Posterior cingulate gyrus (tissue), 11 donors: ENCODE measurements at regions not wholly inside any gene's neighbourhood (a gene's known extent, or its start where the extent isn't known, plus 50 kb on each side); places are given as distances from the start of the nearest gene placed in this dataset.

Experiments
- DNase-seq, 10 donors: peaks; one replicate each; pipeline versions ENCODE4 v3.0.0 to v3.0.0-alpha.2; 2020 to 2021; ENCODE audit warnings: mixed read lengths in 3 of 10
- intact Hi-C: fragments of 100-400 bp; cut with DNase I; formaldehyde crosslinking; loops from one replicate; pipeline ENCODE4 v1.15.1; 2023

GRCh38 chr11:109849946-109850345 is 243.2 kb upstream of the ZC3H12C start:
- DNase-seq: no peak
- intact Hi-C loops: no loop called here

GRCh38 chr11:109851780-109852390 is 241.3 kb upstream of the ZC3H12C start:
- DNase-seq: no peak
- intact Hi-C loops: no loop called here

GRCh38 chr11:109853156-109853776 is 239.9 kb upstream of the ZC3H12C start:
- DNase-seq: no peak
- intact Hi-C loops: no loop called here

- no peak for DNase-seq
- intact Hi-C loops: no loop called here
Observed at GRCh38 chr11:109854731-109855130, 238.5 kb upstream of the ZC3H12C start.

GRCh38 chr11:109856928-109857327 is 236.3 kb upstream of the ZC3H12C start:
- intact Hi-C loops: no loop called here

GRCh38 chr11:109857637-109858036 is 235.6 kb upstream of the ZC3H12C start:
- no peak for DNase-seq
- intact Hi-C loops: no loop called here

More at GRCh38 chr11:109856928-109857327, 236.3 kb upstream of the ZC3H12C start:
- no peak for DNase-seq

GRCh38 chr11:109858152-109858551 is 235.0 kb upstream of the ZC3H12C start:
- no peak for DNase-seq
- intact Hi-C loops: no loop called here

- no peak for DNase-seq
- intact Hi-C loops: no loop called here
Observed at GRCh38 chr11:109859045-109859724, 234.0 kb upstream of the ZC3H12C start.

GRCh38 chr11:109862835-109863234 is 230.4 kb upstream of the ZC3H12C start:
- no peak for DNase-seq
- intact Hi-C loops: loop anchor here (10.0 kb wide), 1 partner anchor 1158 kb away; no protein-coding TSS in a partner anchor

GRCh38 chr11:109864151-109864661 is 229.0 kb upstream of the ZC3H12C start:
- intact Hi-C loops: loop anchor here (10.0 kb wide), 1 partner anchor 1159 kb away; no protein-coding TSS in a partner anchor
- no peak for DNase-seq

- intact Hi-C loops: loop anchor here (10.0 kb wide), 1 partner anchor 1160 kb away; no protein-coding TSS in a partner anchor
- DNase-seq: no peak
Observed at GRCh38 chr11:109864834-109865547, 228.2 kb upstream of the ZC3H12C start.

- intact Hi-C loops: loop anchor here (10.0 kb wide), 1 partner anchor 1161 kb away; no protein-coding TSS in a partner anchor
- DNase-seq: peak in 9 of 10 donors; percentile 11 to 92 (median 56)
Observed at GRCh38 chr11:109865548-109866186, 227.5 kb upstream of the ZC3H12C start.

GRCh38 chr11:109867784-109868183 is 225.4 kb upstream of the ZC3H12C start:
- no peak for DNase-seq
- intact Hi-C loops: loop anchor here (10.0 kb wide), 1 partner anchor 1163 kb away; no protein-coding TSS in a partner anchor

- intact Hi-C loops: loop anchor here (10.0 kb wide), 1 partner anchor 1165 kb away; no protein-coding TSS in a partner anchor
- no peak for DNase-seq
Observed at GRCh38 chr11:109869536-109869935, 223.7 kb upstream of the ZC3H12C start.

- no peak for DNase-seq
- intact Hi-C loops: no loop called here
Observed at GRCh38 chr11:109870297-109870696, 222.9 kb upstream of the ZC3H12C start.

- DNase-seq: no peak
- intact Hi-C loops: no loop called here
Observed at GRCh38 chr11:109877043-109877442, 216.1 kb upstream of the ZC3H12C start.

- intact Hi-C loops: no loop called here
- no peak for DNase-seq
Observed at GRCh38 chr11:109884501-109884900, 208.7 kb upstream of the ZC3H12C start.

- intact Hi-C loops: no loop called here
- no peak for DNase-seq
Observed at GRCh38 chr11:109885006-109885405, 208.2 kb upstream of the ZC3H12C start.

- intact Hi-C loops: no loop called here
- no peak for DNase-seq
Observed at GRCh38 chr11:109892321-109892794, 200.8 kb upstream of the ZC3H12C start.

GRCh38 chr11:109894242-109894641 is 198.9 kb upstream of the ZC3H12C start:
- intact Hi-C loops: no loop called here

More at GRCh38 chr11:109894242-109894641, 198.9 kb upstream of the ZC3H12C start:
- no peak for DNase-seq
